HCT116 (cell line): ENCODE measurements at regions not wholly inside any gene's neighbourhood (a gene's known extent, or its start where the extent isn't known, plus 50 kb on each side); places are given as distances from the start of the nearest gene placed in this dataset.

Experiments used
- ATAC-seq: fragments of 200-7000 bp; cut with Tn5 transposase; 2 replicates; pipeline ENCODE4 v1.9.1; 2020; ENCODE audit warnings: mild to moderate bottlenecking, moderate library complexity
- BruUV-seq: library from RNA; stranded (reverse); fragments of 400-500 nt; replicated peaks from 2 replicates; lab custom pipeline; 2021; lab: Mats Ljungman, UMichigan
- CTCF ChIA-PET: fragments of 300-600 bp; sonication (Branson Sonifier 250); formaldehyde crosslinking; loops from one replicate; lab custom pipeline; 2021; ENCODE audit warnings: antibody characterized with exemption; lab: Charles Lee
- POLR2A ChIA-PET: fragments of 300-600, 350-600 bp; sonication (Branson Sonifier 250); formaldehyde crosslinking; loops from one replicate; lab custom pipeline; 2021; ENCODE audit warnings: antibody characterized with exemption; lab: Charles Lee
- RAD21 ChIA-PET, 2 experiments: fragments of 300-600 bp; sonication (Branson Sonifier 250); formaldehyde crosslinking; loops; one replicate each; lab custom pipeline; 2023; ENCODE audit warnings: low total read pairs in 2 of 2; ENCODE audit not compliant: uncharacterized antibody in 2 of 2, unreplicated experiment in 2 of 2, low non-redundant PET in 1 of 2; lab: Charles Lee
- DNase-seq: peaks from one replicate; pipeline ENCODE4 v3.0.0-alpha.2; 2010; ENCODE audit warnings: low read depth, low spot score
- H2AFZ ChIP-seq: fragments of 200-600 bp; shearing (Covaris generic), sonication (generic); 2 replicates; pipeline ENCODE4 v1.6.1; 2017; ENCODE audit warnings: low read depth, mixed run types, mixed read lengths, antibody characterized with exemption, low read length; ENCODE audit not compliant: poor library complexity, severe bottlenecking
- H3K27ac ChIP-seq: 2 replicates; pipeline ENCODE4 v1.5.1; 2012; ENCODE audit warnings: low read depth, low read length
- H3K27me3 ChIP-seq: fragments of 200-600 bp; sonication (generic); 2 replicates; pipeline ENCODE4 v1.6.1; 2016; ENCODE audit warnings: mixed run types, low read length, mixed read lengths; ENCODE audit not compliant: insufficient read depth
- H3K36me3 ChIP-seq, 2 experiments: fragments of 200-500 bp in 1 of 2; fragments of 200-600 bp in 1 of 2; sonication (Bioruptor generic) in 1 of 2; sonication (generic) in 1 of 2; 2 replicates each; pipeline versions ENCODE4 v1.5.1 to v1.6.1; 2014 to 2016; ENCODE audit warnings: low read length in 2 of 2, inconsistent platforms in 1 of 2, mixed read lengths in 1 of 2, mixed run types in 1 of 2; ENCODE audit not compliant: insufficient read depth in 2 of 2, control insufficient read depth in 1 of 2
- H3K4me1 ChIP-seq, 2 experiments: fragments of 200-600 bp in 1 of 2; sonication (generic) in 1 of 2; 2 replicates each; pipeline versions ENCODE4 v1.5.1 to v1.6.1; 2012 to 2017; ENCODE audit warnings: low read length in 2 of 2, inconsistent platforms in 1 of 2, mild to moderate bottlenecking in 1 of 2, mixed read lengths in 1 of 2, mixed run types in 1 of 2, moderate library complexity in 1 of 2; ENCODE audit not compliant: insufficient read depth in 2 of 2, control insufficient read depth in 1 of 2
- H3K4me2 ChIP-seq: fragments of 200-600 bp; sonication (generic); 2 replicates; pipeline ENCODE4 v1.6.1; 2017; ENCODE audit warnings: mixed run types, low read length, mixed read lengths
- H3K4me3 ChIP-seq, 2 experiments: fragments of 200-600 bp in 1 of 2; sonication (generic) in 1 of 2; replicated peaks in 1 of 2; 2 replicates each; pipeline ENCODE4 v1.5.1; 2011 to 2016; ENCODE audit warnings: low read length in 2 of 2, control low read depth in 1 of 2, low read depth in 1 of 2, mild to moderate bottlenecking in 1 of 2, mixed read lengths in 1 of 2, mixed run types in 1 of 2
- H3K79me2 ChIP-seq: fragments of 200-600 bp; sonication (generic); 2 replicates; pipeline ENCODE4 v1.6.1; 2017; ENCODE audit warnings: mild to moderate bottlenecking, mixed run types, low read length, moderate library complexity, mixed read lengths; ENCODE audit not compliant: insufficient read depth
- H3K9ac ChIP-seq: fragments of 200-600 bp; sonication (generic); 2 replicates; pipeline ENCODE4 v1.6.1; 2016; ENCODE audit warnings: low read length, mixed read lengths
- H3K9me2 ChIP-seq: fragments of 200-600 bp; sonication (generic), shearing (Covaris generic); 2 replicates; pipeline ENCODE4 v1.6.1; 2017; ENCODE audit warnings: mixed run types, mild to moderate bottlenecking, moderate library complexity; ENCODE audit not compliant: insufficient read depth
- H3K9me3 ChIP-seq, 2 experiments: fragments of 200-500 bp in 1 of 2; fragments of 200-600 bp in 1 of 2; sonication (Bioruptor generic) in 1 of 2; sonication (generic) in 1 of 2; 2 replicates each; pipeline ENCODE4 v1.6.1; 2014 to 2017; ENCODE audit warnings: low read length in 2 of 2, mixed read lengths in 2 of 2, inconsistent platforms in 1 of 2, low read depth in 1 of 2, mild to moderate bottlenecking in 1 of 2, mixed run types in 1 of 2, moderate library complexity in 1 of 2; ENCODE audit not compliant: control insufficient read depth in 1 of 2, insufficient read depth in 1 of 2
- H4K20me1 ChIP-seq: fragments of 200-600 bp; sonication (generic), shearing (Covaris generic); 2 replicates; pipeline ENCODE4 v1.6.1; 2017; ENCODE audit warnings: mixed run types, mild to moderate bottlenecking, moderate library complexity; ENCODE audit not compliant: insufficient read depth
- EGR1 ChIP-seq: IDR thresholded peaks from 2 replicates; pipeline ENCODE4 v1.6.1; 2012; ENCODE audit warnings: low read depth
- FOSL1 ChIP-seq: IDR thresholded peaks from 2 replicates; pipeline ENCODE4 v1.6.1; 2012; ENCODE audit warnings: low read depth
- POLR2AphosphoS5 ChIP-seq: IDR thresholded peaks from 2 replicates; pipeline ENCODE4 v1.6.1; 2011; ENCODE audit warnings: mild to moderate bottlenecking, low read depth, low read length, moderate library complexity
- SIN3A ChIP-seq: IDR thresholded peaks from 2 replicates; pipeline ENCODE4 v1.6.1; 2012; ENCODE audit warnings: low read depth
- SP1 ChIP-seq: IDR thresholded peaks from 2 replicates; pipeline ENCODE4 v1.6.1; 2012; ENCODE audit warnings: low read depth
- TCF7L2 ChIP-seq: IDR thresholded peaks from 2 replicates; pipeline ENCODE4 v1.7.0; 2011; ENCODE audit warnings: borderline replicate concordance, inconsistent platforms; ENCODE audit not compliant: insufficient read depth, insufficient read length; ENCODE audit errors: extremely low read depth
- ZNF274 ChIP-seq: fragments of 200-500 bp; sonication (Bioruptor generic); IDR thresholded peaks from 2 replicates; pipeline ENCODE4 v1.6.1; 2014; ENCODE audit warnings: mild to moderate bottlenecking, low read depth, low read length, inconsistent platforms
- intact Hi-C: fragments of 100-400 bp; cut with micrococcal nuclease; formaldehyde crosslinking; loops from 2 replicates; pipeline ENCODE4 v1.10.0; 2022
- TF ChIP-seq, protein P1 (sequence below): IDR thresholded peaks from 2 replicates; pipeline ENCODE4 v1.6.1; 2012
- TF ChIP-seq, protein P2 (sequence below), 3 experiments: fragments of 200-600 bp in 1 of 3; sonication (generic) in 1 of 3; IDR thresholded peaks in 2 of 3; conservative IDR thresholded peaks in 1 of 3; 2 replicates each; pipeline ENCODE4 v1.5.1; 2012 to 2017; ENCODE audit warnings: low read depth in 2 of 3, low read length in 2 of 3, antibody characterized with exemption in 1 of 3, borderline replicate concordance in 1 of 3, control low read depth in 1 of 3, mild to moderate bottlenecking in 1 of 3, mixed read lengths in 1 of 3, mixed run types in 1 of 3, moderate library complexity in 1 of 3; ENCODE audit not compliant: insufficient read depth in 1 of 3
- TF ChIP-seq, protein P3 (sequence below): IDR thresholded peaks from 2 replicates; pipeline ENCODE4 v1.6.1; 2012
- TF ChIP-seq, protein P4 (sequence below): IDR thresholded peaks from 2 replicates; pipeline ENCODE4 v1.6.1; 2011; ENCODE audit warnings: mild to moderate bottlenecking, low read length, moderate library complexity; ENCODE audit not compliant: insufficient replicate concordance; ENCODE audit errors: extremely low read depth

DNA sequence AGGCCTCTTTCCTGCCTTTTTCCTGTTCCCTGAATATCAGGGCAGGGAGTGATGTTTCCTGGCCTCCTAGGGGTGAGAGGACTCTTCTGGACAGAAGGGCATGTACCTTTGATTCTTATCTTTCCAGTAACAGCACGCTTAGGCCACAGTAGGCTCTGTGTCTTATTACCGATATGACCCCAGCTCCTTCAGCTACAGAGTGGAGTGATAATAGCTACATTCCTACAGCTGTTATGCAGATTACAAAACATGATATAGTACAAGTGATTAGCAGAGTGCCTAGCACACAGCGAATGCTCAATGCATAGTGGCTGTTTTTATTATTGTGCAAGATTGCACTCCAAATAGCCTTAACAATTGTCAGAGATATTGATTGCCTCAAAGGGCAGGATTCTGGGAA lies 574.2 kb downstream of the CCSER2 start:
- Histone ChIP-seq H2AFZ (no peak overlapping the region), H3K9ac (no peak overlapping the region), H3K36me3 (no peaks in the 10 kb centered on the region), H3K9me2 (no peaks in the 10 kb centered on the region), H3K4me2 (no peak overlapping the region), H3K27me3 (peaks cover 6% of the 10 kb centered on the region), H3K4me1 (no peaks in the 10 kb centered on the region), H4K20me1 (no peaks in the 10 kb centered on the region), H3K9me3 (no peaks in the 10 kb centered on the region), H3K79me2 (no peaks in the 10 kb centered on the region), H3K27ac (no peak overlapping the region), H3K4me3 (no peak overlapping the region)
- no peak for DNase-seq
- intact Hi-C loops, result no loop called here
- TF ChIP-seq SP1, result no peak
- TF ChIP-seq ZNF274, result no peak
- TF ChIP-seq, protein P1, sequence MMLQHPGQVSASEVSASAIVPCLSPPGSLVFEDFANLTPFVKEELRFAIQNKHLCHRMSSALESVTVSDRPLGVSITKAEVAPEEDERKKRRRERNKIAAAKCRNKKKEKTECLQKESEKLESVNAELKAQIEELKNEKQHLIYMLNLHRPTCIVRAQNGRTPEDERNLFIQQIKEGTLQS, result no peak
- no peak for TF ChIP-seq SIN3A
- TF ChIP-seq FOSL1, result no peak
- TF ChIP-seq, protein P2, sequence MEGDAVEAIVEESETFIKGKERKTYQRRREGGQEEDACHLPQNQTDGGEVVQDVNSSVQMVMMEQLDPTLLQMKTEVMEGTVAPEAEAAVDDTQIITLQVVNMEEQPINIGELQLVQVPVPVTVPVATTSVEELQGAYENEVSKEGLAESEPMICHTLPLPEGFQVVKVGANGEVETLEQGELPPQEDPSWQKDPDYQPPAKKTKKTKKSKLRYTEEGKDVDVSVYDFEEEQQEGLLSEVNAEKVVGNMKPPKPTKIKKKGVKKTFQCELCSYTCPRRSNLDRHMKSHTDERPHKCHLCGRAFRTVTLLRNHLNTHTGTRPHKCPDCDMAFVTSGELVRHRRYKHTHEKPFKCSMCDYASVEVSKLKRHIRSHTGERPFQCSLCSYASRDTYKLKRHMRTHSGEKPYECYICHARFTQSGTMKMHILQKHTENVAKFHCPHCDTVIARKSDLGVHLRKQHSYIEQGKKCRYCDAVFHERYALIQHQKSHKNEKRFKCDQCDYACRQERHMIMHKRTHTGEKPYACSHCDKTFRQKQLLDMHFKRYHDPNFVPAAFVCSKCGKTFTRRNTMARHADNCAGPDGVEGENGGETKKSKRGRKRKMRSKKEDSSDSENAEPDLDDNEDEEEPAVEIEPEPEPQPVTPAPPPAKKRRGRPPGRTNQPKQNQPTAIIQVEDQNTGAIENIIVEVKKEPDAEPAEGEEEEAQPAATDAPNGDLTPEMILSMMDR (IDR thresholded peaks at IDR 0.05 in 2 of 3, conservative IDR thresholded peaks at IDR 0.05 in 1 of 3; ENCODE audit: borderline replicate concordance in 1 of 3, insufficient read depth in 1 of 3, low read depth in 2 of 3, low read length in 2 of 3), result no peak
- TF ChIP-seq, protein P3, sequence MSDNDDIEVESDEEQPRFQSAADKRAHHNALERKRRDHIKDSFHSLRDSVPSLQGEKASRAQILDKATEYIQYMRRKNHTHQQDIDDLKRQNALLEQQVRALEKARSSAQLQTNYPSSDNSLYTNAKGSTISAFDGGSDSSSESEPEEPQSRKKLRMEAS, result no peak
- no peak for TF ChIP-seq POLR2AphosphoS5
- no peak for TF ChIP-seq EGR1
- TF ChIP-seq, protein P4, sequence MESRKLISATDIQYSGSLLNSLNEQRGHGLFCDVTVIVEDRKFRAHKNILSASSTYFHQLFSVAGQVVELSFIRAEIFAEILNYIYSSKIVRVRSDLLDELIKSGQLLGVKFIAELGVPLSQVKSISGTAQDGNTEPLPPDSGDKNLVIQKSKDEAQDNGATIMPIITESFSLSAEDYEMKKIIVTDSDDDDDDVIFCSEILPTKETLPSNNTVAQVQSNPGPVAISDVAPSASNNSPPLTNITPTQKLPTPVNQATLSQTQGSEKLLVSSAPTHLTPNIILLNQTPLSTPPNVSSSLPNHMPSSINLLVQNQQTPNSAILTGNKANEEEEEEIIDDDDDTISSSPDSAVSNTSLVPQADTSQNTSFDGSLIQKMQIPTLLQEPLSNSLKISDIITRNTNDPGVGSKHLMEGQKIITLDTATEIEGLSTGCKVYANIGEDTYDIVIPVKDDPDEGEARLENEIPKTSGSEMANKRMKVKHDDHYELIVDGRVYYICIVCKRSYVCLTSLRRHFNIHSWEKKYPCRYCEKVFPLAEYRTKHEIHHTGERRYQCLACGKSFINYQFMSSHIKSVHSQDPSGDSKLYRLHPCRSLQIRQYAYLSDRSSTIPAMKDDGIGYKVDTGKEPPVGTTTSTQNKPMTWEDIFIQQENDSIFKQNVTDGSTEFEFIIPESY, result no peak
- no peak for TF ChIP-seq TCF7L2
- no peak for ATAC-seq
- ChIA-PET CTCF (no interaction called here), RAD21 (no interaction called here), POLR2A (no interaction called here)
- no TSS peak for BruUV-seq
